ENCODE measurements at regions not wholly inside any gene's neighbourhood (a gene's known extent, or its start where the extent isn't known, plus 50 kb on each side); places are given as distances from the start of the nearest gene placed in this dataset.

GRCh38 chr13:105732806-105733529, 802.5 kb downstream of the EFNB2 start:
- Histone ChIP-seq H3K4me2 (ENCODE audit: extremely low read depth, insufficient read depth, low read length) (no peak overlapping the region), H3K27ac (ENCODE audit: insufficient read depth, low read length) (no peak overlapping the region), H3K9me3 (ENCODE audit: control insufficient read depth, insufficient read depth, low read depth, low read length) (no peaks in the 10 kb centered on the region), H3K79me2 (ENCODE audit: control insufficient read depth, insufficient read depth, low read length) (no peaks in the 10 kb centered on the region), H3K4me3 (replicated peaks in 1 of 4; ENCODE audit: control extremely low read depth in 1 of 4, insufficient read depth in 1 of 4, low read depth in 3 of 4, low read length in 4 of 4) (no peak overlapping the region), H3K4me1 (ENCODE audit: control insufficient read depth, extremely low read depth, insufficient read depth, low read length) (no peaks in the 10 kb centered on the region), H2AFZ (ENCODE audit: low read length) (no peak overlapping the region), H3K27me3 (ENCODE audit: control insufficient read depth, insufficient read depth, low read length) (no peaks in the 10 kb centered on the region), H4K20me1 (ENCODE audit: control insufficient read depth, extremely low read depth, insufficient read depth, low read length) (no peaks in the 10 kb centered on the region), H3K36me3 (ENCODE audit: control insufficient read depth, insufficient read depth, low read length) (no peaks in the 10 kb centered on the region), H3K9ac (ENCODE audit: insufficient read depth, low read length) (no peak overlapping the region)
- TF ChIP-seq CTCF (conservative IDR thresholded peaks at IDR 0.05 in 1 of 2, IDR thresholded peaks at IDR 0.05 in 1 of 2; ENCODE audit: low read depth in 1 of 2, low read length in 2 of 2) (no peak), EZH2 (IDR thresholded peaks at IDR 0.05; ENCODE audit: low read length, missing control alignments) (no peak)
- no peak for DNase-seq (ENCODE audit: low read depth in 2 of 2)

DNA sequence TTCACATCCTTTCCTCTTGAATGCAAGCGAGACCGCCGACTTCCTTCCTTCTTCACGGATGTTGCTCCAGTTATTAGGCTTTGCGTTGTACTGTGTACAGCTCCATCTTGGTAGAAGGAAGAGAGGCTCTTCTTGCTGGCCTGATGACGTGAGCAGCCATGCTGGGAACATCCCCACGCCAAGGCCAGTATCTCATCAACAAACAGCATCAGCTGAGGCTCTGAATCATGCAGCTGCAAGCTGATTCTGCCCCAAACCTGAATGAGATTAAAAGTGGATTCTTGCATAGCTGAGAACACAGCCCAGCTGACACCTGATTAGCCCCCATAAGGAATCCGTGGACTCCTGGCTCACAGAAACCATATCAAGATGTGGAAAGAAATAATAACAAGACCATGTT, 809.6 kb downstream of the EFNB2 start:
- no peaks in the 10 kb centered on the region for H3K9me3 ChIP-seq (ENCODE audit: control insufficient read depth, insufficient read depth, low read depth, low read length)
- no peaks in the 10 kb centered on the region for H3K79me2 ChIP-seq (ENCODE audit: control insufficient read depth, insufficient read depth, low read length)
- no peak overlapping the region for H3K9ac ChIP-seq (ENCODE audit: insufficient read depth, low read length)
- no peaks in the 10 kb centered on the region for H3K36me3 ChIP-seq (ENCODE audit: control insufficient read depth, insufficient read depth, low read length)
- no peaks in the 10 kb centered on the region for H3K4me1 ChIP-seq (ENCODE audit: control insufficient read depth, extremely low read depth, insufficient read depth, low read length)
- DNase-seq (ENCODE audit: low read depth in 2 of 2), result no peak
- H4K20me1 ChIP-seq (ENCODE audit: control insufficient read depth, extremely low read depth, insufficient read depth, low read length), result no peaks in the 10 kb centered on the region
- H2AFZ ChIP-seq (ENCODE audit: low read length), result no peak overlapping the region
- H3K4me3 ChIP-seq (replicated peaks in 1 of 4; ENCODE audit: control extremely low read depth in 1 of 4, insufficient read depth in 1 of 4, low read depth in 3 of 4, low read length in 4 of 4), result no peak overlapping the region
- no peak overlapping the region for H3K27ac ChIP-seq (ENCODE audit: insufficient read depth, low read length)
- no peaks in the 10 kb centered on the region for H3K27me3 ChIP-seq (ENCODE audit: control insufficient read depth, insufficient read depth, low read length)
- no peak overlapping the region for H3K4me2 ChIP-seq (ENCODE audit: extremely low read depth, insufficient read depth, low read length)
- TF ChIP-seq EZH2 (IDR thresholded peaks at IDR 0.05; ENCODE audit: low read length, missing control alignments) (no peak), CTCF (conservative IDR thresholded peaks at IDR 0.05 in 1 of 2, IDR thresholded peaks at IDR 0.05 in 1 of 2; ENCODE audit: low read depth in 1 of 2, low read length in 2 of 2) (no peak)

DNA sequence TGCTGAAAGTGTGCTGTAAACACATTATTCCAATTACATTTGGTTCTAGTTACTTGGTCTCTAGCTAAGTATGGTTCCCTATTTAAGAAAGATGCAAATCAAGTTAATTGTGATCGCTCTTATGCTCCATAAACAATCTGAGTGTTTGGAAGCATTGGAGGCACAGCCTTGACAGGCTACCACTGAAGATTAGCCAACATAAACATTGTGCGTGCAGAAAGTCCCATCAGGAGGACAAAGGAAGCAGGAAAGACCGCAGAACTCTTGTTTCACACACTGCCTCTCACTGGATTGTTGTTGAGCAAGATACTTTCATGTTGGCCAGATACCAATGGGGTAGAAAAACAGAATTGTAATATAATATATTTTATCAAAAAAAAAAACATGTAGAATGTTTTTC, 814.4 kb downstream of the EFNB2 start:
- Histone ChIP-seq H3K9me3 (ENCODE audit: control insufficient read depth, insufficient read depth, low read depth, low read length) (no peaks in the 10 kb centered on the region), H4K20me1 (ENCODE audit: control insufficient read depth, extremely low read depth, insufficient read depth, low read length) (no peaks in the 10 kb centered on the region), H3K4me3 (replicated peaks in 1 of 4; ENCODE audit: control extremely low read depth in 1 of 4, insufficient read depth in 1 of 4, low read depth in 3 of 4, low read length in 4 of 4) (no peak overlapping the region), H3K36me3 (ENCODE audit: control insufficient read depth, insufficient read depth, low read length) (no peaks in the 10 kb centered on the region), H3K79me2 (ENCODE audit: control insufficient read depth, insufficient read depth, low read length) (no peaks in the 10 kb centered on the region), H3K4me1 (ENCODE audit: control insufficient read depth, extremely low read depth, insufficient read depth, low read length) (no peaks in the 10 kb centered on the region), H3K4me2 (ENCODE audit: extremely low read depth, insufficient read depth, low read length) (no peak overlapping the region), H2AFZ (ENCODE audit: low read length) (no peak overlapping the region), H3K27ac (ENCODE audit: insufficient read depth, low read length) (no peak overlapping the region), H3K27me3 (ENCODE audit: control insufficient read depth, insufficient read depth, low read length) (no peaks in the 10 kb centered on the region), H3K9ac (ENCODE audit: insufficient read depth, low read length) (no peak overlapping the region)
- TF ChIP-seq CTCF (conservative IDR thresholded peaks at IDR 0.05 in 1 of 2, IDR thresholded peaks at IDR 0.05 in 1 of 2; ENCODE audit: low read depth in 1 of 2, low read length in 2 of 2) (no peak), EZH2 (IDR thresholded peaks at IDR 0.05; ENCODE audit: low read length, missing control alignments) (no peak)
- DNase-seq (ENCODE audit: low read depth in 2 of 2), result peak; percentile 32 to 82
